MCF 10A (cell line): ENCODE measurements at regions not wholly inside any gene's neighbourhood (a gene's known extent, or its start where the extent isn't known, plus 50 kb on each side); places are given as distances from the start of the nearest gene placed in this dataset.
"Not testable (repeated sequence)": the region's sequence is repeated elsewhere in the genome, so short reads cannot be mapped to it uniquely, and the experiment has no call there.

Source experiments
- BruUV-seq: library from RNA; stranded (reverse); fragments of 400-500 nt; replicated peaks from 2 replicates; lab custom pipeline; 2021; lab: Mats Ljungman, UMichigan
- CTCF ChIA-PET: fragments of 300-600 bp; sonication (Branson Sonifier 250); formaldehyde crosslinking; extraction: SDS; loops from one replicate; lab custom pipeline; 2021; ENCODE audit warnings: antibody characterized with exemption, inconsistent platforms; lab: Yijun Ruan, JAX
- POLR2A ChIA-PET: fragments of 300-600, 350-650 bp; sonication (Branson Sonifier 250); formaldehyde crosslinking; extraction: SDS; loops from one replicate; lab custom pipeline; 2020; ENCODE audit warnings: antibody characterized with exemption, inconsistent platforms; lab: Yijun Ruan, JAX
- DNase-seq: peaks from one replicate; pipeline ENCODE4 v3.0.0-alpha.2; 2018; ENCODE audit not compliant: unreplicated experiment
- H3K27ac Mint-ChIP-seq: one replicate; pipeline ENCODE4 v1.8.0; 2022; ENCODE audit warnings: mild to moderate bottlenecking, low read depth, mixed read lengths; ENCODE audit not compliant: unreplicated experiment
- H3K27me3 Mint-ChIP-seq: one replicate; pipeline ENCODE4 v1.8.0; 2022; ENCODE audit warnings: mixed read lengths; ENCODE audit not compliant: insufficient read depth, unreplicated experiment
- H3K36me3 Mint-ChIP-seq: one replicate; pipeline ENCODE4 v1.8.0; 2022; ENCODE audit warnings: mild to moderate bottlenecking, moderate library complexity, mixed read lengths; ENCODE audit not compliant: insufficient read depth, unreplicated experiment
- H3K4me1 Mint-ChIP-seq: one replicate; pipeline ENCODE4 v1.8.0; 2022; ENCODE audit warnings: mixed read lengths; ENCODE audit not compliant: insufficient read depth, unreplicated experiment
- H3K4me3 Mint-ChIP-seq: one replicate; pipeline ENCODE4 v1.8.0; 2022; ENCODE audit warnings: mild to moderate bottlenecking, moderate library complexity, mixed read lengths; ENCODE audit not compliant: unreplicated experiment
- H3K9me3 Mint-ChIP-seq: one replicate; pipeline ENCODE4 v1.8.0; 2022; ENCODE audit warnings: mixed read lengths; ENCODE audit not compliant: unreplicated experiment
- CTCF ChIP-seq: fragments of 200-600 bp; IDR thresholded peaks from one replicate; pipeline ENCODE4 v1.8.0; 2022; ENCODE audit warnings: antibody characterized with exemption, mild to moderate bottlenecking; ENCODE audit not compliant: unreplicated experiment
- intact Hi-C: fragments of 100-400 bp; cut with micrococcal nuclease; formaldehyde crosslinking; loops from 2 replicates; pipeline ENCODE4 v1.14.1; 2022

- no TSS peak for BruUV-seq
- ChIA-PET POLR2A (no interaction called here), CTCF (no interaction called here)
- Mint-ChIP-seq H3K27ac (no peak overlapping the region), H3K4me1 (no peaks in the 10 kb centered on the region), H3K4me3 (no peak overlapping the region), H3K36me3 (no peaks in the 10 kb centered on the region), H3K9me3 (no peaks in the 10 kb centered on the region), H3K27me3 (no peaks in the 10 kb centered on the region)
- intact Hi-C loops, result no loop called here
- DNase-seq, result no peak
- TF ChIP-seq CTCF, result no peak
Observed at GRCh38 chr4:126539771-126540170, 1093.0 kb upstream of the INTU start.

- POLR2A ChIA-PET, result interaction anchor here (1.0 kb wide), 1 partner anchor 28 kb away, joined by 3 read pairs; no protein-coding TSS in a partner anchor
- no TSS peak for BruUV-seq
Observed at GRCh38 chr4:126541820-126542219, 1090.9 kb upstream of the INTU start.

GRCh38 chr4:126544276-126544675 is 1088.5 kb upstream of the INTU start:
- intact Hi-C loops, result no loop called here
- TF ChIP-seq CTCF, result no peak
- DNase-seq, result no peak
- no TSS peak for BruUV-seq
- Mint-ChIP-seq H3K27me3 (no peaks in the 10 kb centered on the region), H3K36me3 (no peaks in the 10 kb centered on the region), H3K27ac (no peak overlapping the region), H3K4me1 (no peaks in the 10 kb centered on the region), H3K4me3 (no peak overlapping the region), H3K9me3 (no peaks in the 10 kb centered on the region)
- POLR2A ChIA-PET, result no interaction called here
- CTCF ChIA-PET, result no interaction called here

More at GRCh38 chr4:126541820-126542219, 1090.9 kb upstream of the INTU start:
- intact Hi-C loops, result no loop called here
- Mint-ChIP-seq H3K4me3 (no peak overlapping the region), H3K36me3 (no peaks in the 10 kb centered on the region), H3K4me1 (no peaks in the 10 kb centered on the region), H3K9me3 (no peaks in the 10 kb centered on the region), H3K27me3 (no peaks in the 10 kb centered on the region), H3K27ac (no peak overlapping the region)
- no peak for DNase-seq
- TF ChIP-seq CTCF, result no peak
- CTCF ChIA-PET, result interaction anchor here (0.6 kb wide), 1 partner anchor 302 kb away, joined by 3 read pairs; no protein-coding TSS in a partner anchor

GRCh38 chr4:126546197-126546596 is 1086.6 kb upstream of the INTU start:
- H3K4me3 Mint-ChIP-seq, DNase-seq, H3K4me1 Mint-ChIP-seq, POLR2A ChIA-PET, intact Hi-C loops, H3K27ac Mint-ChIP-seq, H3K27me3 Mint-ChIP-seq, H3K9me3 Mint-ChIP-seq, BruUV-seq, H3K36me3 Mint-ChIP-seq: not testable (repeated sequence)
- CTCF ChIA-PET, result interaction anchor here (0.7 kb wide), 1 partner anchor 963 kb away, joined by 3 read pairs; no protein-coding TSS in a partner anchor

- TF ChIP-seq CTCF, result no peak
- intact Hi-C loops, result no loop called here
- ChIA-PET POLR2A (no interaction called here), CTCF (interaction anchor here (0.6 to 1.2 kb wide), 2 partner anchors 13 to 916 kb away, joined by 3 to 5 read pairs; no protein-coding TSS in a partner anchor)
- DNase-seq, result no peak
- BruUV-seq, result no TSS peak
- no peaks in the 10 kb centered on the region for H3K4me1 Mint-ChIP-seq
- H3K4me3 Mint-ChIP-seq, result no peak overlapping the region
- no peaks in the 10 kb centered on the region for H3K27me3 Mint-ChIP-seq
- H3K9me3 Mint-ChIP-seq, result no peaks in the 10 kb centered on the region
- H3K27ac Mint-ChIP-seq, result no peak overlapping the region
- H3K36me3 Mint-ChIP-seq, result no peaks in the 10 kb centered on the region
Observed at GRCh38 chr4:126547352-126547751, 1085.4 kb upstream of the INTU start.
